ENCODE measurements at regions not wholly inside any gene's neighbourhood (a gene's known extent, or its start where the extent isn't known, plus 50 kb on each side); places are given as distances from the start of the nearest gene placed in this dataset.

DNA sequence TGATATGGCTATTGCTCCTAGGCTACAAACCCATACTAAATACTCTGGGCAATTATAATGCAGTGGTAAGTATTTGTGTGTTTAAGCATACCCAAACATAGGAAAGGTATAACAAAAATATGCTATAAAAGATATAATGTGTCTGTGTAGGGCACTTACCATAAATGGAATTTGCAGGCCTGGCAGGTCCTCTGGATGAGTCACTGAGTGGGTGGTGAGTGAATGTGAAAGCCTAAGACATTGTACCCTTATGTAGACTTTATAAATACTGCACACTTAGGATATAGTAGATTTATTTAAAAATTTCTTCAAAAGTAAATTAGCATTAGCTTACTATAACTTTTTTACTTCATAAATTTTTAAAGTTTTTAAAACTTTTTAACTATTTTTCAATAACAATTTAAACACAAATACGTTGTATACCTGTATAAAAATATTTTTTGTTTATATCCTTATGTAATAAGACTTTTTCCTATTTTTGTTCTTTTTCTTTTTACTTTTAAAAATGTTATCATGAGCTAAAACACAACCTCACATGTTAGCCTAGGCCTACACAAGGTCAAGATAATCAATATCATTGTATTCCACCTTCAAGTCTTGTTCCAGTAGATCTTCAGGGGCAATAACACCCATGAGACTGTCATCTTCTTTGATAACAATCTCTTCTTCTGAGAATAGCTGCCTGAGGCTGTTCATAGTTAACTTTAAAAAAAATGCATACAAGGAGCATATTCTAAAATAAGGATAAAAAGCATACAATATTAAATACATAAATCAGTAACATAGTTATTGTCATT, 306.3 kb upstream of the RGS18 start:
- no peak for DNase-seq

DNA sequence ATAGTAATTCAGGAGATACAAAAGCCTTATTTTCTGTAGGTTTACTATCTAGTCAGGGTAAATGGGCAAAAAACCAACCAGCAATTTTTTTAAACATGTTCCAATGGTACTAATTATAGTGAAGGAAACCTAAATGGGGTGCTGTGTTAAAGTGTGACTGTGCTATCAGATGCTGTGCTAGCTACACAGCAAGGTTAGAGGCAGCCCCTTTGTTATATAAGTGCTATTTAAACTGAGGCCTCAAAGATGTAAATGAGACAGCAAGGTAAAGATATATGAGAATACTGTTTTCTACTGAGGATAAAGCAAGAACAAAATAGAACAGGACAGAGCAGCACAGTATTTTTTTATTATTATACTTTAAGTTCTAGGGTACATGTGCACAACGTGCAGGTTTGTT, 305.4 kb upstream of the RGS18 start:
- no peak for DNase-seq

DNA sequence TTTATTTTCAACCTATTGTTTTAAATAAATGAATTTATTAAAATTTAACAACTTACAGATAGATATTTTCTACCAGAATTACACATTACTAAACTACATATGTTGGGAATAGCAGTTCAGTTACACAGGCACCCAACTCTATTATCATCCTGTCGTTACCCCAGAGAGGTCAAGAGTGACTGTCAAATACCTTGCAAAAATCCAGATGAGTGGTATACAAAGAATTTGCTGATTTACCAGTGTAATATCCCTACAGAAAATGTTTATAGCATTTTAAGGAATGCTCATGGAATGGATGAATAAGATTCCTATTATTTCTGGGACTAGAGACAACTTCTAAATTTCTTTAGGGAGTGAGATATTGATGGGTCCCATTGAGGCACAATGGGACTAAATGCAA, 300.7 kb upstream of the RGS18 start:
- DNase-seq, result no peak

DNA sequence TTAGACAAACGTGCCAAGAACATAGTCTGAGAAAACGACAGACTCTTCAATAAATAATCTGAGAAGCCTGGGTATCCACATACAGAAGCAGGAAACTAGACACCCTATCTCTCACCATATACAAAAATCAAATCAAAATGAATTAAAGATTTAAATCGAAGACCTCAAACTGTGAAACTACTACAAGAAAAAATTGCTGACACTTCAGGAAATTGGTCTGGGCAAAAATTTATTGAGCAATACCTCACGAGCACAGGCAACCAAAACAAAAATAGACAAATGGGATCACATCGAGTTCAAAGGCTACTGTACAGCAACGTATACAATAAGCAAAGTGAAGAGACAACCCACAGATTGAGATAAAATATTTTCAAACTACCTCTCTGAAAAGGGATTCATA, 292.8 kb upstream of the RGS18 start:
- no peak for DNase-seq

DNA sequence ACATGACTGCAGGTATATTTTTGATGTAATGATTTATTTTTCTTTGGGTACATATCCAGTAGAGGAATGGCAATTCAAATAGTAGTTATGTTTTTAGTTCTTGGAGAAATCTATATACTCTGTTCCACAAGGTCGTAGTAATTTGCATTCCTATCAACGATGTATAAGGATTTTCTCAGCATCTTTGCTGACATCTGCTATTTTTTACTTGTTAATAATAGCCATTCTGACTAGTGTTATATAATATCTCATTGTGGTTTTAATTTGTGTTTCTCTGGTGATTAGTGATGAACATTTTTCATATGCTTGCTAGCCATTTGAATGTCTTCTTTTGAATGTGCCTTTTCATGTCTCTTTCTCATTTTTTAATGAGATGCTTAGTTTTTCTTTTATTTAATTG, 292.1 kb upstream of the RGS18 start:
- DNase-seq, result no peak

DNA sequence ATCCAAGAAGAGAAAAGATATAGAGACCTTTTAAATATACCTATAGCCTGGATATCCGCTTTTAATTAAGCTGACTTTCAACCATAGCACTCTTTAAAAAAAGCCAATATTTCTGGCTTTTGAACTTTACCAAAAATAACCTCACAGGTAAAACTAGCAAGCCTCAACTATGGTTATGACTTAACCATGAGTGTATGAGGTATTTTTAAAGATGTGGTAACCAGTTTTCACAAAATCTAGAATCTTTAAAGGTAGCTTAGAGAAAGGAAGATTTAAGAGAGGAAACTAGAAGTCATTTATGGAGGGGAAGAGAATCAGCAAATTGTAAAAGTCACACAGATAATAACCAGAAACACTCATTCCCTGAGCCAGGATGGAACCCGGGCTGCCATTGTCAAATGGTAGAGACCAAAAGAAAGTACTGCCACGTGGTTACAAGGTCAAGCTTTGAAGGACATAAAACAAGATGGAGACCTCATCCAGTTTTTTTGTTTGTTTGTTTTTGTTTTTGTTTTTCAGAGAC, 288.4 kb upstream of the RGS18 start:
- DNase-seq, result no peak

DNA sequence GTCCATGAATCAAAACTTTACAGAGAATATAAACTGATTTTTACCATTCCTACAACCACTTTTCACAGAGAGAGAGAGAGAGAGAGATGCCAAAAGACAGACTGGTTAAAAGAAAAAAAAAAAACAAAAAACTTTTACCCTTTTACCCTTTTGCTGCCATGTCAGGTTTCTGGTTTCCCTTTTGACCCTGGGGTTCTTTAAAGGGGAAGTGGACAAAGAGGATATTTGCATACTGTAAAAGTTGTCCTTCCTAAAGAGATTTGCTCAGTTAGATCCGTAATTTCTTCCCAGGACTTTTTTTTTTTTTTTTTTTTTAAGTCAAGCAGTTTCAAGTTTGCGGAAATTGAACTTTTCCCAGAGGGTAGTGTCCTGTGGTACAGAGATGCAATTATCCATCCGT, 287.8 kb upstream of the RGS18 start:
- DNase-seq, result no peak

DNA sequence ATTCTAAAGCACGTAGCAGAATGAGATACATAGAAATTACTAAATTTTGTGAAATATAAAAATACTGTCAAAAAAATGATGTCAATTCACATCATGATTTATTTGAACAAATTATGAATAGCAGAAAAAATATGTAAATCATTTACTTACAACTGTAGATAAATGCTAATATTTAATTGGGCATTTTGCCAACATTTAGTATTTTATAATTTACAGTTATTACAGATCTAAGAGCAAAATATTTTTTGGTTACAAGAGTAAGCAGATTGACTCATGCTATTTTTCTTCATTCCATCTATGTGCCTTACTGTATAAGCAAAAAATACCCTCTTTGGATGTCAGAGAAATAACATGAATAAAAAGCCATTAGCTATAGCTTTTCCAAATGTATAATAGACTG, 282.3 kb upstream of the RGS18 start:
- no peak for DNase-seq

DNA sequence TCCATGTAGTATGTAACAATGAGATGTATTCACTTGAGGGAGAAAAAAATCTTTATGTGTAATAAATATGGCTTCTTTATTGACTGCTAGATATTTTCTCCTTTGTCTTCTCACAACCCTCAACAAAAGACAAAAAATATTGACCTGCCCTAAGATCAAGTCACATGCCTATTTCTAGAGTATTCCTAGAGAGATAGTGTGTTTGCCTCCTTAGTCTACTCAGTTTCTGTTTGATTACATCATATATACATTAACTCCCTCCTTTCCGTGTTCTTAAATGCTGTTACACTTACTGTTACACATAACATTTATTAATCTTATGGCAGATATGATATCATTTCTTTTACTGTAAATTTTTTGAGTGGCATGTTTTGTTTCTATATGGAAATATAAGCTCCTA, 281.6 kb upstream of the RGS18 start:
- no peak for DNase-seq

DNA sequence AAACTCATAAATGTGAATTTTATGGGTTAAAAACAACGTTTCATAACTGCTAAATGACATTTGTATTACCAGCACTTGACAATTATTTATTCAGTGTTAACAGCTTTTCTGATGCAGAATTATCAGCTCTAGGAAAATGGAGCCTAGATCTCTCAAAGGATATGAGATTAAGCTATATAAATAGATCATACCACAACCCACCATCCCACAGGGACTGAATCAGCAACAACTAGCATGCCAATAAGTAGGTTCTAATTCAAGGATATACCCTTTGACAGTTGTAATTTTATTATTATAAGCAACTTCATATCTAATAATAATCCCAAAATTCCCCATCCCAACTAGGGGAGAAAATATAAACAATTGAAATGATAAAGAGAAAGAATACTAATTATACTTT, 275.4 kb upstream of the RGS18 start:
- DNase-seq, result no peak

DNA sequence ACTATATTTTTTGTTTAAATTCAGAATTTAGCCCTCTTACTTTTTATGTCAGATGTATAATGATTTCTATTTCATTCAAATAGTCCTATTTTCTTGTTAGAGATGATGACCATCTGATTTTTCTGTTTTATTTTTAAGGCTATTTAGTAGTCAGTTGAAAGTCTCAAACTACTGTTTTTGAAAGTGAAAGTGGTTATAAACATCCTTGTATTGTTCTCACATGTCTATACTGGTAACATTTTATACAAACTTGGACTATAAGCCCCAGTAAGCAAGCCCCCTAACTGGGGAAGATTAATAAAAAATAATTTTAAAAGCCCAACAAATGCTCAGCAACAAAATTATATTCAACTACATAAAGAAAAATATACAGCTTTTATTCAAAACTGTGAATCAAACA, 271.3 kb upstream of the RGS18 start:
- no peak for DNase-seq

DNA sequence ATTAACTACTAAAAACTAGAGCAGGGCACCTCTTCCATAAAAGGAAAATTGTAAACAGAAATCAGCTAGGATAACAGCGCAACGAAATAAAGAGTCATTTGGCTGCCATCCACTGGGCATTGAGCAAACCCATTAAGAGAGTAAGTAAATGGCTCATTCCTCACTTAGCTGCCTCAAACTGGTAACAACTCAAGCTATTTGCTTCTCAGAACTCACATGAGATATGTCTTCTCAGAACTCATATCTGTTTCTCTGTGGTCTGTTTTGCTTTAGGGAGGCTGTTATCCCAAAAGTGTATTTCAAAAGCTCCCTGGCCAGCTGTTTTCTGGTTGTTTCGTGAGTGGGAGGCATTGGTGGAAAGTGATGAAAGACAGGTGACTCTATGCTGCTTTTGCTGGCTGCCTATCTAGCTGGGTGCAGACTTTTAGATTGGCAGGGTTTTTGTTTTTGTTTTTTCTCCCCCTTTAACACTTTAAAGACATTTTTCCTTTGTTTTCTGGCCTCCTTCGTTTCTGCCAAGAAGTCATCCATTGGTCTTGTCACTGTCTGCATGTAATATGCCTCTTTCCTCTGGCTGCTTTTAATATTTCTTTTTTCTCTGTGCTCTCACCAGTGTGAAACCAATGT, 269.2 kb upstream of the RGS18 start:
- peak; percentile 12 for DNase-seq

DNA sequence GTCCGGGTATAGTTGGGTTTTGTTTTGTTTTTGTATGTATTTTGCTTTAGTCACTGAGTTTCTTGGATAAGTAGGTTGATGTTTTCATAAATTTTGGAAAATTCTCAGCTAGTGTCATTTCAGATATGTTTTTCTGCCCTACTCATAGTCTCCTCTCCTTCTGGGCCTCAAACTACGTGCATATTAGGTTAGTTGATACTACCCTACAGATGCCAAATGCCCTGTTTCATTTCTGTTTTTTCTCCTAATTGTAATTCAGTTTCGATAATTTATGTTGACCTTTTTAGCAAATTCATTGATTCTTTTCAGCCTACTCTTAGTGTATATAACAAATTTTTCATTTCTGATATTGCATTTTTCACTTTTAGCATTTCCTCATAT, 268.6 kb upstream of the RGS18 start:
- DNase-seq, result no peak

DNA sequence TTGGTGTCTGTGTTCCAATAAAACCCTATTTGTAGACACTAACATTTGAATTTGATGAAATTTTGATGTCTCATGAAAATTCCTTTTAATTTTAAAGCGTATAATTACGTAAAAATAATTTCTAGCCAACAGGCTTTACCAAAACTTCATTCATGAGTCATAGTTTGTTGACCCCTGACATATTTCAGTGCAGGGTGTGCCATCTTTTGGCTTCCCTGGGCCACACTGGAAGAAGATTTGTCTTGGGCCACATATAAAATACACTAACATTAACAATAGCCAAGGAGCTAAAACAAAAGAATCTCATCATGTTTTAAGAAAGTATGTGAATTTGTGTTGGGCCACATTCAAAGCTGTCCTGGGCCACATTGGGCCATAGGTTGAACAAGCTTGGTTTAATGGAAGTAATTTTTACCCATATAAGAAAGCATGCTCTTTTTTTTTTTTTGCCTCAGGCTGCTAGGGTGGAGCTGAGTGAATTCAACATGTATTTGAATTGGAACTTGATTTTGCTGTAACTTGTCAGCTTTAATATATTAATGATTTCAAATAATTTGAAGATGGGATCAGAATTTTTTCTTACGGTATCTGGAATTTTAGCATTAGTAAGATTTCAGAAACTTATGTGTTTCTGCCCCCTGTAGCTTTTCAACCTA, 267.7 kb upstream of the RGS18 start:
- no peak for DNase-seq

DNA sequence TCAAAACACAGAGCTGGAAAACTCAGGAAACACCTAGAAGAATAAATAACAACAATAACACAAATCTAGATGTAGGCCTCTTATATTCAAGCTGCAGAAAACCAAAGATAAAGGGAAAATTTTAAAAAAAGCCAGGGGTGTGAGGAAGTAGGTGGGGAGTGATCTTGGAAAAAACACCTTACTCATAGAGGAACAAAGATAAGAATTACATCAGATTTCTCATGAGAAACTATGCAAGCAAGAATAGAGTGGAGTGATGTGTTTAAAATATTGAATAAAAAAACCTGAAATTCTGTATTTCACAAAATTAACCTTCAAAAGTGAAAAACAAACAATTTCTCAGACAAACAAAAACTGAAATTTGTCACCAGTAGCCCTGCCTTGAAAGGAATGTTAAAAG, 265.5 kb upstream of the RGS18 start:
- no peak for DNase-seq

DNA sequence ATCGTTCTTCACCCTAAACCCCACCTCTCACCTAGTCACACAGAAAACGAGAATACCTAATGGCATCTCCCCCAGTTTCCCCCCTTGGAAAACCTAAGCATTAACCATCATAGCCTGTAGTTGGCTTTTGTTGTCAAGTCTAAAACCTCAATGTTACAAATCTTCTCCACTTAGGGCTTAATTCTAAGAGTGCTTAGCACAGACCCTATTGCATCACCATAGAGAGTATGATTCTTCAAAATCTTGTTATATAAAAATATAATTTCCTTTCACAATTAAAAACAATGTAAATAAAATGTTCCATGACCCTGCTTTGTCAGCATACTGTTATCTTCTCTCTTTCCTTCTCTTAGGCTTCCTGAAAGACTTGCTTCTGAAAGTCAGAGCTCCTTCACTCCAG, 263.2 kb upstream of the RGS18 start:
- DNase-seq, result no peak

DNA sequence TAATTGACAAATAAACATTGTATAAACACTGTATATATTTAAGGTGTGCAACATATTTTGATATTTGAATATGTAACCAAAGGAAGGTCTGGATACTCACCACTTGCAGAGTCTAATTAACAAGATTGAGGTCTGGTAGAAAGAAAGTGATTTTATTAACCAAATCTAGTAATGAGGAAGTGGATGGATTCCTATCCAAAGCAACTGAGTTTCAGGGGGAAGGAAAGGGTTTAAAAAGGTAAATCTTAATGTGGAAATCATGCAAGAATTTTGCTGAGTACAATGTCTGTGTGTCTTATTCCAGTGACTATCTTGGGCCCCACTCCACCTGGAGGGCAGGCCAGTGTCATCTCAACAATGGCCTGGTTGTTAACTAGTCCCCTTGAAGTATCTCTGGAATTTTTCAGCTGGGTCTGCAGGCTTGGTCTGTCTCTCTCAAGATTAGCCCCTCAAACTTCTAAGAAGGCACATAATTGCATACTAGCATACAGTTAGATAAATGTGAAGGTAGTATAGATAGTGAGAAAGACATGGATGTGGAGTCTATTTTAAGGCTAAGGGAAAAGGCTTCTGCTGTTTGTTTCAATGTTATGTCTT, 262.7 kb upstream of the RGS18 start:
- DNase-seq, result no peak

DNA sequence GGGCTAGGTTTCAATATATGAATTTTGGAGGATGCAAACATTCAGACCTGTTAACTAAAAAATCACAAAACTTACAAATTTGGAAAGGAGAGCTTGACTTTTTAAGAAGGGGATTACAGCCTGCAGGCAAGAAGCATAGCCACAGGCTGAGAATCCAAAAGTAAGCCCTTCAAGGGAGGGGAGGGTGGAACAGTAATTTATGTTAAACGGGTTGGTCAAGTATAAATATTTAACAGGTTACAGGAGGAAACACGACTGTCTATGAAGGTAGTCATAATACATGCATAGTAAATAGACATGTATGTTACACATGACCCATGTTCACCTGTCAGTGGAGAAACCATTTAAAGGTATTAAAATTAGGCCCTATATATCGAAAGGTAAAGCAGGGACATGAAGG, 261.1 kb upstream of the RGS18 start:
- no peak for DNase-seq

DNA sequence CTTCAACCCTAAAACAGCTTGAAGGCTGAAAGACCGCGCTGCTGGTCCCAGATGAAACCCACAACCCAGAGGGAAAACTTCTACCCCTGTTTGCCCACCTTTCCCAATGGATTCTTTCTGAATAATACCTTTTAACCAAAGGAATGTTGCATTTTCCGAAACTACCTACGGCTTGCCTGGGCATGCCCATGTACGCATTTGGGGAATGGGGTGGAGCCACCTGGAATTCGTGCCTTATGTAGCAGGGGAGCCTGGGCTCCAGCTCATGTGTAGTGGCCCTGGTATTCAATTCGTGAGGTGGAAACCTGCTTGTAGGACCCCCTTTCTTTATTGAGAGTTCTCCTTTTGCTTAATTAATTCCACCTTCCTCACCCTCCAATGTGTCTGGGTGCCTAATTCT, 256.6 kb upstream of the RGS18 start:
- DNase-seq, result no peak

DNA sequence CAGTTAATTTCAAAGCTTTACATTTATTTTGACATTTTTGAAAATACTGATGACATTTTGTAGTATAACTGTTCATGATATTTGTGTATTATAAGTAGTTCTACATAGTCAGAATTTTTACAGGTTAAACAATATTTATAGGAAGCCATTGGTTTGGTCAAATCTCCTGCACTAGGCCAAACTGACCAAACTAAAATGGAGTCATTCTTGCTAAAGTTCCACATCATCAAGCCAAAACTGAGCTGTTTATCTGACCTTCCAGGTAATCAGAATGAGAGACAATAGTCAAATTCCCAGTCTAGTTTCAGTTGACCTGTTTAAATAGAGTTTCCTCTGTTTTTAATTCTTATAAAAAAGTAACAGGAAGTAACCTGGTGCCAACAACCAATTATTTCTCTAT, 253.3 kb upstream of the RGS18 start:
- no peak for DNase-seq

DNA sequence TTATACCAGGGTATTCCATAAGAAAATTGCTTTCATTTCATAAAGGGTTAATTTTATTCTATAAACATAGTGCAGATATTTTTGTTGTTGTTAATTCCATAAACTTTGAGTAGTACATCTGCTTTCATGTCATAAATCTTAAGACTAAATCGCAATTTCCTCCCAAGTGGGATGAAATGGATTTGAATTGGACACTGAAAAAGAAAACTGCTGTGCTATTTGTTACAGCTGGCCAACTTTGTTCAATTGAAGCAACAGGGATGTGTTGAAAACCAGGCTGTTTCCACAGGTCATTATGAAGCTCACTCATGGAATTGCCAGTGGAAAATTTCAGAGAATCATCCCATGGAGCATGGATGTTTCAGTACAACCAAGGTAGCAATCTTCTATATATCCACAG, 252.5 kb upstream of the RGS18 start:
- DNase-seq, result no peak

DNA sequence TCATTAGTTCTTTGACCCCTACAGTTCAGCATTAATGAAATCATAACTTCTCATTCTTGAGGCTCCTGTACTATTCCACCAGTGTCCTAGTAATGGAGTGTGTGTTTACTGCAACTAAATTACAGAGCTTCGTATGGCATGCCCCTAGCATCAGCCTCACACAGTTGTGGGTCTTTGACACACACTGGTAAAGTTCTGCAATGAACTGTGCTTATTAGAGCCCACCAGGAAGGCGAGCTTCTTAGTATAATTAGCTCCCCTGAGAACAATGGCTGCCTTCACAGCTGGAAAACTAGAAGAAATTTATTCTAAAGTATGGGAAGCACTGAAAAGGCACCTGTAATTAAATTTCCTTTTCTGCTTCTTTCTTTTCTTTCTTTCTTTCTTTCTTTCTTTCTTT, 251.1 kb upstream of the RGS18 start:
- no peak for DNase-seq

DNA sequence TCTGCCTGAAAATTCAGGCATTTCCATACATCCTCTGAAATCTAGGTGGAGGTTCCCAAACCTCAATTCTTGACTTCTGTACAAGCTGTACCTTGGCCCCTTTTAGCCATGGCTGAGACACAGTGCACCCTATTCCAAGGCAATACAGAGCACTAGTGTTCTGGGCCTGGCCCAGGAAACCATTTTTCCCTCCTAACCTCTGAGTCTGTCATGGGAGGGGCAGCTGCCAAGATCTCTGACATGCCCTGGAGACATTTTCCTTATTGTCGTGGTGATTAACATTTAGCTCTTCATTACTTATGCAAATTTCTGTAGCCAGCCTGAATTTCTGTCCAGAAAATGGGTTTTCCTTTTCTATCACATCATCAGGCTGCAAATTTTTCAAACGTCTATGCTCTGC, 248.0 kb upstream of the RGS18 start:
- DNase-seq, result no peak

DNA sequence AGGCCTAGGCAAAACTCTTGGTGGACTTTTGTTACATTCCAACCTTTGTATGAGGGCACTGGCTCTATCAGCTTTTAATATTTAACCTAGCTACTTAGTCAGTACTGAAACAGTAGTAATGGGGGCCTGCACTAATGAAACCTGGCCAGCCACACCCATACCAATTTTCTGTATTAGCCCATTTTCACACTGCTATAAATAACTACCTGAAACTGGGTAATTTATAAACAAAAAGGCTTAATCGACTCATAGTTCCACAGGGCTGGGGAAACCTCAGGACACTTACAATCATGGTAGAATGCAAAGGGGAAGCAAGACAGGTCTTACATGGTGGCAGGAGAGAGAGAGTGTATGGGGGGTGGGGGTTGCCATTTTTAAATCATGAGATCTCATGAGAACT, 245.7 kb upstream of the RGS18 start:
- no peak for DNase-seq
